Right lobe of liver (tissue), 4 donors: ENCODE measurements at regions not wholly inside any gene's neighbourhood (a gene's known extent, or its start where the extent isn't known, plus 50 kb on each side); places are given as distances from the start of the nearest gene placed in this dataset.

Source experiments
- POLR2A ChIP-seq: fragments of 450-650 bp; IDR thresholded peaks from one replicate; pipeline ENCODE4 v1.6.1; 2017; ENCODE audit warnings: antibody characterized with exemption, mild to moderate bottlenecking
- TF ChIP-seq, protein P1 (sequence below), 4 donors: fragments of 200-600 bp in 3 of 4; fragments of 450-650 bp in 1 of 4; IDR thresholded peaks; one replicate each; pipeline versions ENCODE4 v1.5.1 to v1.8.0; 2016 to 2022; ENCODE audit warnings: antibody characterized with exemption in 4 of 4, mild to moderate bottlenecking in 2 of 4
- donor health status: DM: no; HTN: no; CAD: no.
- donor health status: DM: no; HTN: no; CAD: no.
- donor health status: DM: no; HTN: yes; CAD: no.

DNA sequence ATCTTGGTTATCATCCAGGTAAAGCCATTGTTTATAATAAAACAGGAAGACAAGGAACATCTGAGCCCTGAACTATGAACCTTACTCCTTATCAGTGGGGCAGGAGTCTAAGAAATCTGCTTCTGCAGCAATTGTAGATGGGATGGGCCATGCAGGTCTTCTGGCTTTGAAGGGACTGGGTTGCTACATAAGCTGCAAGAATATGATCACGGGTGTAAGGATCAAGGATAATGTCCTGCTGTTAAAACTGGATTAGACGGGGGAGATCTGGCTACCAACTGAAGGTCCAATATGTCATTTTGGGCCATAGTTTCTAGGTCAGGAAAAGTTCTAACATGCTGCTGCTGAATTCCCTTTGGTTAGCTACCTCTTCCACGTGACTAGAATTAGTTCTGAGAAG lies 1363.4 kb upstream of the CELF2 start:
- TF ChIP-seq, protein P1, sequence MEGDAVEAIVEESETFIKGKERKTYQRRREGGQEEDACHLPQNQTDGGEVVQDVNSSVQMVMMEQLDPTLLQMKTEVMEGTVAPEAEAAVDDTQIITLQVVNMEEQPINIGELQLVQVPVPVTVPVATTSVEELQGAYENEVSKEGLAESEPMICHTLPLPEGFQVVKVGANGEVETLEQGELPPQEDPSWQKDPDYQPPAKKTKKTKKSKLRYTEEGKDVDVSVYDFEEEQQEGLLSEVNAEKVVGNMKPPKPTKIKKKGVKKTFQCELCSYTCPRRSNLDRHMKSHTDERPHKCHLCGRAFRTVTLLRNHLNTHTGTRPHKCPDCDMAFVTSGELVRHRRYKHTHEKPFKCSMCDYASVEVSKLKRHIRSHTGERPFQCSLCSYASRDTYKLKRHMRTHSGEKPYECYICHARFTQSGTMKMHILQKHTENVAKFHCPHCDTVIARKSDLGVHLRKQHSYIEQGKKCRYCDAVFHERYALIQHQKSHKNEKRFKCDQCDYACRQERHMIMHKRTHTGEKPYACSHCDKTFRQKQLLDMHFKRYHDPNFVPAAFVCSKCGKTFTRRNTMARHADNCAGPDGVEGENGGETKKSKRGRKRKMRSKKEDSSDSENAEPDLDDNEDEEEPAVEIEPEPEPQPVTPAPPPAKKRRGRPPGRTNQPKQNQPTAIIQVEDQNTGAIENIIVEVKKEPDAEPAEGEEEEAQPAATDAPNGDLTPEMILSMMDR (IDR thresholded peaks at IDR 0.05), result no peak
- no peak for TF ChIP-seq POLR2A
